ENCODE measurements at regions not wholly inside any gene's neighbourhood (a gene's known extent, or its start where the extent isn't known, plus 50 kb on each side); places are given as distances from the start of the nearest gene placed in this dataset.

GRCh38 chr14:106235356-106236159 lies 709.2 kb downstream of the TMEM121 start:
- 2% methylated on average over 10 of the region's 10 CpGs for WGBS (ENCODE audit: low lambda C conversion rate)
- no peak overlapping the region for H3K27ac ChIP-seq (ENCODE audit: extremely low read length, insufficient read depth, low read length)
- ChIA-PET CTCF (ENCODE audit: low intra/inter-chr PET ratio, low total read pairs) (no interaction called here), POLR2A (no interaction called here)
- no peak overlapping the region for H3K9ac ChIP-seq (ENCODE audit: insufficient read depth, low read depth, low read length)
- no peak overlapping the region for H2AFZ ChIP-seq (ENCODE audit: low read length)
- H3K4me1 ChIP-seq (ENCODE audit: insufficient read depth, low read length): no peaks in the 10 kb centered on the region
- no peaks in the 10 kb centered on the region; a peak in 1 of 5 replicates for H3K27me3 ChIP-seq (ENCODE audit: control insufficient read depth in 1 of 2, insufficient read depth in 2 of 2, low read length in 2 of 2)
- H3K79me2 ChIP-seq (ENCODE audit: insufficient read depth, low read length): no peaks in the 10 kb centered on the region
- no peak for DNase-seq (ENCODE audit: low spot score)
- no peak for ATAC-seq
- in situ Hi-C loops (cut with HindIII; ENCODE audit: extremely low pct_ligation_motif_present, low pct_unique_long_range_greater_than_20kb) (no loop called here), intact Hi-C loops (cut with micrococcal nuclease; ENCODE audit: unreplicated experiment) (no loop called here)
- TF ChIP-seq GATAD1 (CRISPR knock-in tag; IDR thresholded peaks at IDR 0.05): no peak
- no peak for TF ChIP-seq FOXP4 (CRISPR knock-in tag; IDR thresholded peaks at IDR 0.05)
- TF ChIP-seq PHF20 (CRISPR knock-in tag; IDR thresholded peaks at IDR 0.05): no peak
- TF ChIP-seq AGO2 (optimal IDR thresholded peaks at IDR 0.05; ENCODE audit: low read depth, low read length): no peak
- no peak for TF ChIP-seq ZBTB21 (CRISPR knock-in tag; IDR thresholded peaks at IDR 0.05)
- TF ChIP-seq CERS6 (CRISPR knock-in tag; IDR thresholded peaks at IDR 0.05): no peak
- no peak for TF ChIP-seq ZMAT5 (CRISPR knock-in tag; IDR thresholded peaks at IDR 0.05; ENCODE audit: borderline replicate concordance, low read depth)
- TF ChIP-seq ZNF772 (CRISPR knock-in tag; IDR thresholded peaks at IDR 0.05): no peak
- no peak for TF ChIP-seq ZIK1 (CRISPR knock-in tag; IDR thresholded peaks at IDR 0.05; ENCODE audit: borderline replicate concordance, low read depth)
- no peak for TF ChIP-seq MED8 (CRISPR knock-in tag; IDR thresholded peaks at IDR 0.05; ENCODE audit: insufficient replicate concordance)
- no peak for TF ChIP-seq AHDC1 (CRISPR knock-in tag; IDR thresholded peaks at IDR 0.05; ENCODE audit: borderline replicate concordance)
- no peak for TF ChIP-seq ZNF101 (CRISPR knock-in tag; IDR thresholded peaks at IDR 0.05; ENCODE audit: borderline replicate concordance, low read depth)
- TF ChIP-seq NKX3-1 (CRISPR knock-in tag; IDR thresholded peaks at IDR 0.05): no peak
- TF ChIP-seq ZNF275 (CRISPR knock-in tag; IDR thresholded peaks at IDR 0.05; ENCODE audit: borderline replicate concordance): no peak
- no peak overlapping the region for H3K4me2 ChIP-seq (ENCODE audit: low read depth, low read length)
- FAIRE-seq: no peak
- no peaks in the 10 kb centered on the region for H3K36me3 ChIP-seq (replicated peaks in 1 of 2; ENCODE audit: control insufficient read depth in 1 of 2, insufficient read depth in 2 of 2, low read length in 2 of 2)
- no TSS peak for BruUV-seq (replicated peaks)
- H3K9me3 ChIP-seq (ENCODE audit: low read length): no peaks in the 10 kb centered on the region
- H3K4me3 ChIP-seq (replicated peaks in 1 of 3; ENCODE audit: insufficient read depth in 1 of 3, low read depth in 2 of 3, low read length in 3 of 3): no peak overlapping the region
- no peaks in the 10 kb centered on the region for H4K20me1 ChIP-seq (ENCODE audit: insufficient read depth, low read length)

Data from HepG2 (cell line).